ENCODE measurements at regions not wholly inside any gene's neighbourhood (a gene's known extent, or its start where the extent isn't known, plus 50 kb on each side); places are given as distances from the start of the nearest gene placed in this dataset.
A peak's percentile ranks its signal among the peaks of the same experiment; 100 is the strongest.

GRCh38 chr16:86391984-86392383 is 118.3 kb upstream of the FOXF1 start:
- intact Hi-C loops (cut with DNase I) = no loop called here
- Histone ChIP-seq H3K4me1 (ENCODE audit: control insufficient read depth in 1 of 2, insufficient read depth in 2 of 2, low read length in 2 of 2) (no peaks in the 10 kb centered on the region), H3K36me3 (ENCODE audit: control insufficient read depth in 1 of 2, insufficient read depth in 2 of 2, low read length in 1 of 2) (no peaks in the 10 kb centered on the region), H3K27ac (ENCODE audit: low read depth in 1 of 2, low read length in 2 of 2) (no peak overlapping the region), H3K9me3 (ENCODE audit: control insufficient read depth, low read length) (no peaks in the 10 kb centered on the region), H3K4me3 (ENCODE audit: low read length in 2 of 2) (no peak overlapping the region), H3K27me3 (ENCODE audit: control insufficient read depth in 1 of 2, insufficient read depth in 2 of 2, low read length in 1 of 2) (no peaks in the 10 kb centered on the region)
- no peak for DNase-seq
- ATAC-seq (ENCODE audit: low FRiP score) = no peak
- WGBS, 2 donors = 58 to 65% methylated on average over 9 of the region's 9 CpGs

- Histone ChIP-seq H3K4me1 (ENCODE audit: control insufficient read depth in 1 of 2, insufficient read depth in 2 of 2, low read length in 2 of 2) (no peaks in the 10 kb centered on the region), H3K36me3 (ENCODE audit: control insufficient read depth in 1 of 2, insufficient read depth in 2 of 2, low read length in 1 of 2) (no peaks in the 10 kb centered on the region), H3K4me3 (ENCODE audit: low read length in 2 of 2) (no peak overlapping the region), H3K27ac (ENCODE audit: low read depth in 1 of 2, low read length in 2 of 2) (no peak overlapping the region), H3K27me3 (ENCODE audit: control insufficient read depth in 1 of 2, insufficient read depth in 2 of 2, low read length in 1 of 2) (no peaks in the 10 kb centered on the region), H3K9me3 (ENCODE audit: control insufficient read depth, low read length) (no peaks in the 10 kb centered on the region)
- intact Hi-C loops (cut with DNase I) = no loop called here
- DNase-seq = no peak
- no peak for ATAC-seq (ENCODE audit: low FRiP score)
- WGBS, 2 donors = 56 to 60% methylated on average over 8 of the region's 8 CpGs
These were observed 117.7 kb upstream of the FOXF1 start for GRCh38 chr16:86392436-86393152.

GRCh38 chr16:86393907-86394626 is 116.3 kb upstream of the FOXF1 start:
- ATAC-seq (ENCODE audit: low FRiP score) (no peak), DNase-seq (no peak)
- Histone ChIP-seq H3K36me3 (ENCODE audit: control insufficient read depth in 1 of 2, insufficient read depth in 2 of 2, low read length in 1 of 2) (no peaks in the 10 kb centered on the region), H3K27me3 (ENCODE audit: control insufficient read depth in 1 of 2, insufficient read depth in 2 of 2, low read length in 1 of 2) (no peaks in the 10 kb centered on the region), H3K4me1 (ENCODE audit: control insufficient read depth in 1 of 2, insufficient read depth in 2 of 2, low read length in 2 of 2) (no peaks in the 10 kb centered on the region), H3K27ac (ENCODE audit: low read depth in 1 of 2, low read length in 2 of 2) (no peak overlapping the region), H3K9me3 (ENCODE audit: control insufficient read depth, low read length) (no peaks in the 10 kb centered on the region), H3K4me3 (ENCODE audit: low read length in 2 of 2) (no peak overlapping the region)
- WGBS, 2 donors = 89 to 93% methylated on average over 9 of the region's 9 CpGs
- intact Hi-C loops (cut with DNase I) = no loop called here

GRCh38 chr16:86395477-86395876 is 114.8 kb upstream of the FOXF1 start:
- WGBS, 2 donors = 40 to 44% methylated on average over 3 of the region's 3 CpGs
- H3K9me3 ChIP-seq (ENCODE audit: control insufficient read depth, low read length) = no peaks in the 10 kb centered on the region
- ATAC-seq (ENCODE audit: low FRiP score) (no peak), DNase-seq (no peak)
- no peak overlapping the region for H3K4me3 ChIP-seq (ENCODE audit: low read length in 2 of 2)
- no peaks in the 10 kb centered on the region for H3K27me3 ChIP-seq (ENCODE audit: control insufficient read depth in 1 of 2, insufficient read depth in 2 of 2, low read length in 1 of 2)
- no peaks in the 10 kb centered on the region for H3K4me1 ChIP-seq (ENCODE audit: control insufficient read depth in 1 of 2, insufficient read depth in 2 of 2, low read length in 2 of 2)
- intact Hi-C loops (cut with DNase I) = no loop called here
- no peak overlapping the region for H3K27ac ChIP-seq (ENCODE audit: low read depth in 1 of 2, low read length in 2 of 2)
- H3K36me3 ChIP-seq (ENCODE audit: control insufficient read depth in 1 of 2, insufficient read depth in 2 of 2, low read length in 1 of 2) = no peaks in the 10 kb centered on the region

- Histone ChIP-seq H3K27ac (ENCODE audit: low read depth in 1 of 2, low read length in 2 of 2) (no peak overlapping the region), H3K9me3 (ENCODE audit: control insufficient read depth, low read length) (no peaks in the 10 kb centered on the region), H3K27me3 (ENCODE audit: control insufficient read depth in 1 of 2, insufficient read depth in 2 of 2, low read length in 1 of 2) (no peaks in the 10 kb centered on the region), H3K4me3 (ENCODE audit: low read length in 2 of 2) (no peak overlapping the region), H3K36me3 (ENCODE audit: control insufficient read depth in 1 of 2, insufficient read depth in 2 of 2, low read length in 1 of 2) (no peaks in the 10 kb centered on the region), H3K4me1 (ENCODE audit: control insufficient read depth in 1 of 2, insufficient read depth in 2 of 2, low read length in 2 of 2) (no peaks in the 10 kb centered on the region)
- DNase-seq (no peak), ATAC-seq (ENCODE audit: low FRiP score) (peak; percentile 24)
- intact Hi-C loops (cut with DNase I) = no loop called here
- WGBS, 2 donors = 21 to 24% methylated on average over 10 of the region's 10 CpGs
These were observed 113.9 kb upstream of the FOXF1 start for GRCh38 chr16:86396422-86396821.

GRCh38 chr16:86396901-86397311 is 113.4 kb upstream of the FOXF1 start:
- Histone ChIP-seq H3K27me3 (ENCODE audit: control insufficient read depth in 1 of 2, insufficient read depth in 2 of 2, low read length in 1 of 2) (no peaks in the 10 kb centered on the region), H3K36me3 (ENCODE audit: control insufficient read depth in 1 of 2, insufficient read depth in 2 of 2, low read length in 1 of 2) (no peaks in the 10 kb centered on the region), H3K4me1 (ENCODE audit: control insufficient read depth in 1 of 2, insufficient read depth in 2 of 2, low read length in 2 of 2) (no peaks in the 10 kb centered on the region), H3K27ac (ENCODE audit: low read depth in 1 of 2, low read length in 2 of 2) (no peak overlapping the region), H3K9me3 (ENCODE audit: control insufficient read depth, low read length) (no peaks in the 10 kb centered on the region), H3K4me3 (ENCODE audit: low read length in 2 of 2) (no peak overlapping the region)
- WGBS, 2 donors = 74 to 76% methylated on average over 9 of the region's 9 CpGs
- intact Hi-C loops (cut with DNase I) = no loop called here
- peak; percentile 49 for ATAC-seq (ENCODE audit: low FRiP score)
- DNase-seq = no peak

- H3K27me3 ChIP-seq (ENCODE audit: control insufficient read depth in 1 of 2, insufficient read depth in 2 of 2, low read length in 1 of 2) = peaks cover 0 to 2% of the 10 kb centered on the region in 2 donors
- ATAC-seq (ENCODE audit: low FRiP score) (no peak), DNase-seq (no peak)
- no peak overlapping the region for H3K27ac ChIP-seq (ENCODE audit: low read depth in 1 of 2, low read length in 2 of 2)
- no peak overlapping the region for H3K4me3 ChIP-seq (ENCODE audit: low read length in 2 of 2)
- no peaks in the 10 kb centered on the region for H3K9me3 ChIP-seq (ENCODE audit: control insufficient read depth, low read length)
- WGBS, 2 donors = 75 to 78% methylated on average over 6 of the region's 6 CpGs
- no peaks in the 10 kb centered on the region for H3K4me1 ChIP-seq (ENCODE audit: control insufficient read depth in 1 of 2, insufficient read depth in 2 of 2, low read length in 2 of 2)
- intact Hi-C loops (cut with DNase I) = no loop called here
- no peaks in the 10 kb centered on the region for H3K36me3 ChIP-seq (ENCODE audit: control insufficient read depth in 1 of 2, insufficient read depth in 2 of 2, low read length in 1 of 2)
These were observed 112.1 kb upstream of the FOXF1 start for GRCh38 chr16:86398201-86398600.

- peaks cover 0 to 2% of the 10 kb centered on the region in 2 donors for H3K27me3 ChIP-seq (ENCODE audit: control insufficient read depth in 1 of 2, insufficient read depth in 2 of 2, low read length in 1 of 2)
- no peak overlapping the region for H3K27ac ChIP-seq (ENCODE audit: low read depth in 1 of 2, low read length in 2 of 2)
- 86 to 91% methylated on average over 4 of the region's 4 CpGs for WGBS, 2 donors
- ATAC-seq (ENCODE audit: low FRiP score) = no peak
- intact Hi-C loops (cut with DNase I) = no loop called here
- no peaks in the 10 kb centered on the region for H3K9me3 ChIP-seq (ENCODE audit: control insufficient read depth, low read length)
- H3K4me3 ChIP-seq (ENCODE audit: low read length in 2 of 2) = no peak overlapping the region
- H3K4me1 ChIP-seq (ENCODE audit: control insufficient read depth in 1 of 2, insufficient read depth in 2 of 2, low read length in 2 of 2) = no peaks in the 10 kb centered on the region
- H3K36me3 ChIP-seq (ENCODE audit: control insufficient read depth in 1 of 2, insufficient read depth in 2 of 2, low read length in 1 of 2) = no peaks in the 10 kb centered on the region
- DNase-seq = no peak
These were observed 111.7 kb upstream of the FOXF1 start for GRCh38 chr16:86398622-86399021.

- no peaks in the 10 kb centered on the region for H3K36me3 ChIP-seq (ENCODE audit: control insufficient read depth in 1 of 2, insufficient read depth in 2 of 2, low read length in 1 of 2)
- no peak for DNase-seq
- no peaks in the 10 kb centered on the region for H3K9me3 ChIP-seq (ENCODE audit: control insufficient read depth, low read length)
- intact Hi-C loops (cut with DNase I) = no loop called here
- no peak overlapping the region for H3K4me3 ChIP-seq (ENCODE audit: low read length in 2 of 2)
- 66 to 72% methylated on average over 8 of the region's 8 CpGs for WGBS, 2 donors
- H3K27ac ChIP-seq (ENCODE audit: low read depth in 1 of 2, low read length in 2 of 2) = no peak overlapping the region
- no peak for ATAC-seq (ENCODE audit: low FRiP score)
- peaks cover 0 to 2% of the 10 kb centered on the region in 2 donors for H3K27me3 ChIP-seq (ENCODE audit: control insufficient read depth in 1 of 2, insufficient read depth in 2 of 2, low read length in 1 of 2)
- H3K4me1 ChIP-seq (ENCODE audit: control insufficient read depth in 1 of 2, insufficient read depth in 2 of 2, low read length in 2 of 2) = no peaks in the 10 kb centered on the region
These were observed 109.2 kb upstream of the FOXF1 start for GRCh38 chr16:86401126-86401525.
